PFSK-1 (cell line): ENCODE measurements at regions not wholly inside any gene's neighbourhood (a gene's known extent, or its start where the extent isn't known, plus 50 kb on each side); places are given as distances from the start of the nearest gene placed in this dataset.

ENCODE experiments used
- FOXP2 ChIP-seq: optimal IDR thresholded peaks from 2 replicates; pipeline ENCODE3; 2011; ENCODE audit warnings: borderline replicate concordance, control low read depth, inconsistent platforms; ENCODE audit not compliant: insufficient read depth; ENCODE audit errors: extremely low read length, extremely low read depth
- POLR2AphosphoS5 ChIP-seq: IDR thresholded peaks from 2 replicates; pipeline ENCODE4 v1.6.1; 2012; ENCODE audit warnings: low read depth, mild to moderate bottlenecking, control low read depth, low read length, moderate library complexity
- SIN3A ChIP-seq: IDR thresholded peaks from 2 replicates; pipeline ENCODE4 v1.6.1; 2012; ENCODE audit warnings: mild to moderate bottlenecking, low read length, moderate library complexity, borderline replicate concordance; ENCODE audit not compliant: insufficient read depth
- TAF1 ChIP-seq: IDR thresholded peaks from 2 replicates; pipeline ENCODE4 v1.6.1; 2012; ENCODE audit warnings: low read length, control low read depth, borderline replicate concordance; ENCODE audit not compliant: insufficient read depth
- TF ChIP-seq, protein P1 (sequence below), 2 experiments: IDR thresholded peaks; 2 replicates each; pipeline versions ENCODE4 v1.6.1 to v1.8.0; 2011 to 2012; ENCODE audit warnings: low read depth in 2 of 2, low read length in 2 of 2, control low read depth in 1 of 2, inconsistent platforms in 1 of 2, mild to moderate bottlenecking in 1 of 2, moderate library complexity in 1 of 2; ENCODE audit not compliant: insufficient read depth in 1 of 2

DNA sequence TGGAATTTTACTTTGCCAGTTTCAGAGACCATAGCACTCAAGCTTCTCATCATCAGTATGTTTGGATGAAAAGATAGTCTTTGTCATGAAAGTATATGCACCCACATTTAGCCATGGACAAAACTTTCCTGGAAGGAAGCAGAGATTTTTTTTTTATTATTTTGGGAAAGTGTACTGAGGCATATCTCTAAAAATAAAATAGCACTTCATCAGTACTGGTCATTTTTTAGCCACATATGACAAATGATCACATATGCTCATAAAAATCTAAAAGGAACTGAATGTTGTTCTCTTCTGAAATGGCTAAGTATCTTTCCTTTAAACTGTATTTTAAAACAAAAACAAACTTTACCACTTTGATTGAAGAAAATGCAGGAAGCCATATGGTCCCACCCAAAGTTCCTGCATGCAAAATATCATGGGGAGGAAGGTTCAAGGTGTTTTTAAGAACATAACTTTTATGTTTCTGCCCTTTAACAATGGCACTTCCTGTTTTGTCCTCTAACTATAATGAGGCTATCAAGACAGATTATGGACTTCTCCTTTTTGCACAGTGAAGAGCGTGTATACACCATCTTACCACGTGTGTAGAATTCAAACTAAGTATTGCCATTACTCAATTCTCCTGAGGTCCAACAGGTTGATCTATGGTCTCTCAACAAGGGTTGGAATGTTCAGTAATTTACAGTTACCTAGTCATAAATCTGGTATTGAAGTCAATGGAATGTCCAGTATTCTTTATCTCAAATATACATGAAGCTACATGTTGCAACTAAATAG lies 77.1 kb upstream of the SLC39A10 start:
- TF ChIP-seq FOXP2 = no peak
- TF ChIP-seq TAF1 = no peak
- TF ChIP-seq POLR2AphosphoS5 = no peak
- no peak for TF ChIP-seq SIN3A
- TF ChIP-seq, protein P1, sequence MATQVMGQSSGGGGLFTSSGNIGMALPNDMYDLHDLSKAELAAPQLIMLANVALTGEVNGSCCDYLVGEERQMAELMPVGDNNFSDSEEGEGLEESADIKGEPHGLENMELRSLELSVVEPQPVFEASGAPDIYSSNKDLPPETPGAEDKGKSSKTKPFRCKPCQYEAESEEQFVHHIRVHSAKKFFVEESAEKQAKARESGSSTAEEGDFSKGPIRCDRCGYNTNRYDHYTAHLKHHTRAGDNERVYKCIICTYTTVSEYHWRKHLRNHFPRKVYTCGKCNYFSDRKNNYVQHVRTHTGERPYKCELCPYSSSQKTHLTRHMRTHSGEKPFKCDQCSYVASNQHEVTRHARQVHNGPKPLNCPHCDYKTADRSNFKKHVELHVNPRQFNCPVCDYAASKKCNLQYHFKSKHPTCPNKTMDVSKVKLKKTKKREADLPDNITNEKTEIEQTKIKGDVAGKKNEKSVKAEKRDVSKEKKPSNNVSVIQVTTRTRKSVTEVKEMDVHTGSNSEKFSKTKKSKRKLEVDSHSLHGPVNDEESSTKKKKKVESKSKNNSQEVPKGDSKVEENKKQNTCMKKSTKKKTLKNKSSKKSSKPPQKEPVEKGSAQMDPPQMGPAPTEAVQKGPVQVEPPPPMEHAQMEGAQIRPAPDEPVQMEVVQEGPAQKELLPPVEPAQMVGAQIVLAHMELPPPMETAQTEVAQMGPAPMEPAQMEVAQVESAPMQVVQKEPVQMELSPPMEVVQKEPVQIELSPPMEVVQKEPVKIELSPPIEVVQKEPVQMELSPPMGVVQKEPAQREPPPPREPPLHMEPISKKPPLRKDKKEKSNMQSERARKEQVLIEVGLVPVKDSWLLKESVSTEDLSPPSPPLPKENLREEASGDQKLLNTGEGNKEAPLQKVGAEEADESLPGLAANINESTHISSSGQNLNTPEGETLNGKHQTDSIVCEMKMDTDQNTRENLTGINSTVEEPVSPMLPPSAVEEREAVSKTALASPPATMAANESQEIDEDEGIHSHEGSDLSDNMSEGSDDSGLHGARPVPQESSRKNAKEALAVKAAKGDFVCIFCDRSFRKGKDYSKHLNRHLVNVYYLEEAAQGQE (IDR thresholded peaks at IDR 0.05; ENCODE audit: insufficient read depth in 1 of 2, low read depth in 2 of 2, low read length in 2 of 2) = no peak

DNA sequence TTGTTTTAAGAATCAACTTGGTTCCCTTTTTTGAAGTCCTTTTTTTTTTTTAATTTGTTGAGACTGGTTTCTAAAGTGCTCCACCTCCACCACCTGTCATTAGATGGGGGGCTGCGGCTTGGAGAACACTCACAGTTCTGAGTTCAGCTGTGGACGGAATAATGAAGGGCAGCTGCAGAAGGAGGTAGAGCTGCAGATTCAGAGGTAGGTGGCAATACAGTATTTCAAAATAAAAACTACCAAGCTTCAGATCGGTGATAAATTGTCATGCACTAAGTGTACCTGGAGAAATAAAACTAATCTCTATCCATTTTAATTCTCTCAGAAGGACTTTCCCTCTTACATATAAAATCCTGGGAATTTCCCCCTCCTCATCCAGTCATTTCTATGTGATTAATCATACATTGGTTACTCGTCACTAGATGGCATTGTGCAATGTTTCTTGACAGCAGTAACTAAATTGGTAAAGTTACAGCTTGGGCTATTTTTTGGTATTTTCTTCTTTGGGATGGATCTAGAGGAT lies 81.1 kb upstream of the SLC39A10 start:
- TF ChIP-seq POLR2AphosphoS5 (no peak), TAF1 (no peak), FOXP2 (no peak), SIN3A (no peak)
- TF ChIP-seq, protein P1 (IDR thresholded peaks at IDR 0.05; ENCODE audit: insufficient read depth in 1 of 2, low read depth in 2 of 2, low read length in 2 of 2) = no peak

DNA sequence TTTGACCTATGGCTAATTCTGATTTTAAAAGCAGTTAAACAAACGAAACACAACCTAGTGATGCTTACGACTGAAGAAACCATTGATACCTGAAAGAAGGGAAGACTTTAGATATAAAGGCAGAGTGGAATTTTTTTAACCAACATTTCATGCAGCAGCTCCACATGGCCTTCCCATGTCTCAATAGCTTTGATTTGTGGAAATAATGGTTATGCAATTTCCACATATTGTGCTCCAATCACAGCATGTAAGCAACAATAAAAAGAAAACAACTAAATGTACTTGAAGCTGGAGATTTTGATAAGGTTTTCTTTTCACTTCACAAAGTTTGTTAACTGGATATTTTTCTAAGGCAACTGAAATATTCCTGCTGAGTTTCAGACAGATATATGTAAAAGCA lies 82.0 kb upstream of the SLC39A10 start:
- TF ChIP-seq TAF1 (no peak), FOXP2 (no peak), SIN3A (no peak), POLR2AphosphoS5 (no peak)
- TF ChIP-seq, protein P1 (IDR thresholded peaks at IDR 0.05; ENCODE audit: insufficient read depth in 1 of 2, low read depth in 2 of 2, low read length in 2 of 2) = no peak

DNA sequence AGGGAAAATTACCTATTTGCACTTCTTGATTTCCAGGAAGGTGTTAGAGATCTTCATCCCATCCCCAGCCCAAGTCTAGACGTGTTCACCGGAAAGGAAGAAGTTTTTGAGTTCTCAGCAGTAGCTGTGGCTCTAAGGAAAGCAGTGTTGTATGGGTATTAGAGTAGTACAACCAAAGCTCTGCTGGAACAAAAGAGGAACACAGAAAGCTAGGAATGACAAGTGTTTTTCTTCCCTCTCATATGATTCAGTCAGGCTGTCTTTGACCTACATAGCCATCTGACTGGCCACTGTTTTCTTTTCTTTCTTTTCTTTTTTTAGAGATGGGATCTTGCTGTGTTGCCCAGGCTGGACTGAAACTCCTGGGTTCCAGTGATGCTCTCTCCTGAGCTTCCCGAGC lies 82.7 kb upstream of the SLC39A10 start:
- TF ChIP-seq TAF1 (no peak), POLR2AphosphoS5 (no peak), FOXP2 (no peak)
- TF ChIP-seq, protein P1 (IDR thresholded peaks at IDR 0.05; ENCODE audit: insufficient read depth in 1 of 2, low read depth in 2 of 2, low read length in 2 of 2) = no peak
